Activated naive CD4-positive, alpha-beta T cell treated with anti-CD3 and anti-CD28 coated beads for 36 hours (primary cell): ENCODE measurements at regions not wholly inside any gene's neighbourhood (a gene's known extent, or its start where the extent isn't known, plus 50 kb on each side); places are given as distances from the start of the nearest gene placed in this dataset.
"Not testable (repeated sequence)": the region's sequence is repeated elsewhere in the genome, so short reads cannot be mapped to it uniquely, and the experiment has no call there.

Experiments
- CTCF ChIA-PET: fragments of 350-600 bp; sonication (Branson Sonifier 250); formaldehyde crosslinking; loops from one replicate; lab custom pipeline; 2021; ENCODE audit warnings: antibody characterized with exemption; lab: Charles Lee
- DNase-seq: peaks from one replicate; pipeline ENCODE4 v3.0.0-alpha.2; 2020
- H3K27ac Mint-ChIP-seq: one replicate; pipeline ENCODE4 v1.8.0; 2021; ENCODE audit warnings: mild to moderate bottlenecking, mixed read lengths
- H3K27me3 Mint-ChIP-seq: one replicate; pipeline ENCODE4 v1.8.0; 2021; ENCODE audit warnings: low read depth, mixed read lengths
- H3K36me3 Mint-ChIP-seq: one replicate; pipeline ENCODE4 v1.8.0; 2021; ENCODE audit warnings: low read depth, mixed read lengths
- H3K4me1 Mint-ChIP-seq: one replicate; pipeline ENCODE4 v1.8.0; 2021; ENCODE audit warnings: low read depth, mixed read lengths
- H3K4me3 Mint-ChIP-seq: one replicate; pipeline ENCODE4 v1.8.0; 2021; ENCODE audit warnings: mild to moderate bottlenecking, moderate library complexity, mixed read lengths
- H3K9me3 Mint-ChIP-seq: one replicate; pipeline ENCODE4 v1.8.0; 2021; ENCODE audit warnings: mixed read lengths
- intact Hi-C: fragments of 100-400 bp; cut with micrococcal nuclease; formaldehyde crosslinking; loops from one replicate; pipeline ENCODE4 v1.15.1; 2023

- intact Hi-C loops, result not testable (repeated sequence)
These were observed 71.0 kb upstream of the SH3GLB1 start for GRCh38 chr1:86633306-86633838.

DNA sequence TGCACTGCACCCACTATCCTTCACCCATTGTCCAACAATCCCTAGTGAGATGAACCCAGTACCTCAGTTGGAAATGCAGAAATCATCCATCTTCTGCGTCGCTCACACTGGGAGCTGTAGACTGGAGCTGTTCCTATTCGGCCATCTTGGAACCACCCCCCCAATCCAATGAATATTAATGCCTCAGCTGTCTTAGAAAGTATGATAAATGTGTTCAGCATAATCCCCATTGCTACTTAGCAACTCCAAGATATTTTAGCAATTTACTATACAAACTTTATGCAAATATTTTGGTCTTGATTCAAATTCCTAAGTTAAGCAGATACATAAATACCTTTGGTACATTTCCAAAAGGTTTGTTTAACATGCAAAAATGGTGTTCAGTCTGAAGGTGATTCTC lies 70.5 kb upstream of the SH3GLB1 start:
- Mint-ChIP-seq H3K9me3 (peaks cover 15% of the 10 kb centered on the region), H3K27me3 (peaks cover 3% of the 10 kb centered on the region), H3K27ac (no peak overlapping the region), H3K4me3 (no peak overlapping the region), H3K4me1 (no peaks in the 10 kb centered on the region), H3K36me3 (peaks cover 2% of the 10 kb centered on the region)
- CTCF ChIA-PET, result interaction anchor here (0.6 to 0.7 kb wide), 2 partner anchors 84 to 603 kb away, joined by 4 to 5 read pairs; no protein-coding TSS in a partner anchor
- intact Hi-C loops, result no loop called here
- DNase-seq, result no peak

More at GRCh38 chr1:86633306-86633838, 71.0 kb upstream of the SH3GLB1 start:
- H3K36me3 Mint-ChIP-seq, H3K27me3 Mint-ChIP-seq, H3K4me1 Mint-ChIP-seq, H3K4me3 Mint-ChIP-seq, H3K27ac Mint-ChIP-seq, DNase-seq, CTCF ChIA-PET: not testable (repeated sequence)
- H3K9me3 Mint-ChIP-seq, result peaks cover 15% of the 10 kb centered on the region

DNA sequence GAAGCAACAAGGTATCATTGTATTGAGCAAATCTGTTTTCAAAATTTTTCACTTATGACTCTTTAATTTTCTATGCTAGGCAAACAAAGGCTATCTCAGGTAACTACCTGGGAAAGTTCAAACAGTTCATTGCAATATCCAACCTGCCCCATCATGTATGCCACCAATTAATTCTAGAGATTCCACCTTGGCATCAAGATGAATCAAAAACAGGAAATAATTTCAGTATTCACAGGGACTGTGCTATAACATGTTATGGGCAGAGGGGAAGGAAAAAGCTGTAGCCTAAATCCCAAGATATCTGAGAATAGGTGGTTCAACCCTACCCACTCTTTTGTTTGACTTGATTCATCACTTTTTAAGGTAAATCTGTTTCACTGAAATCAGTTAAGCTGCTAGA lies 67.5 kb upstream of the SH3GLB1 start:
- Mint-ChIP-seq H3K27ac (no peak overlapping the region), H3K36me3 (no peaks in the 10 kb centered on the region), H3K4me1 (no peaks in the 10 kb centered on the region), H3K9me3 (peaks cover 3% of the 10 kb centered on the region), H3K4me3 (no peak overlapping the region), H3K27me3 (peaks cover 3% of the 10 kb centered on the region)
- intact Hi-C loops, result no loop called here
- no peak for DNase-seq
- CTCF ChIA-PET, result no interaction called here

DNA sequence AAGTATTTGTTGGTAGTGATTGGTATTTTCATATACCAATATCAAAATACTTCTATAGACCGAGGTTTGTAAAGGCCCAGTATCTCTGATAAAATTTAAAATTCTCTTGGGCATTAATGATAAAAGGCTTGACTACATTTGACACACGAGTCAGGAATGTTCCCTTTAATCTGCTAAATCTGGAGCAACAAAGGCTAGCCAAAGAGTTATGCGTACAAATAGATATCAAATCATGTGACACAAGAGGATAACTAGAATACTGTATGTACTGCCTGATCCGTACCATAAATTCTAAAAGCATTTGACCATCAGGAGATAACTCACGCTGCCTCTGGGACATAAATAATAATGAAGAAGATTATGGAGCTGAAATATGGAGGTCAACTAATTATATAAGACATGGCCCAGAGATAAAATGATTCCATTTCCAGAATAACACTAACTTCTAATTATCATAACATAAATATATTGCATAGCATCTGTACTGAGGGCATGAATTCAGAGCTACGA lies 64.2 kb upstream of the SH3GLB1 start:
- CTCF ChIA-PET, result no interaction called here
- no peak for DNase-seq
- Mint-ChIP-seq H3K27ac (no peak overlapping the region), H3K27me3 (peaks cover 3% of the 10 kb centered on the region), H3K4me3 (no peak overlapping the region), H3K36me3 (no peaks in the 10 kb centered on the region), H3K4me1 (no peaks in the 10 kb centered on the region), H3K9me3 (no peaks in the 10 kb centered on the region)
- intact Hi-C loops, result no loop called here

DNA sequence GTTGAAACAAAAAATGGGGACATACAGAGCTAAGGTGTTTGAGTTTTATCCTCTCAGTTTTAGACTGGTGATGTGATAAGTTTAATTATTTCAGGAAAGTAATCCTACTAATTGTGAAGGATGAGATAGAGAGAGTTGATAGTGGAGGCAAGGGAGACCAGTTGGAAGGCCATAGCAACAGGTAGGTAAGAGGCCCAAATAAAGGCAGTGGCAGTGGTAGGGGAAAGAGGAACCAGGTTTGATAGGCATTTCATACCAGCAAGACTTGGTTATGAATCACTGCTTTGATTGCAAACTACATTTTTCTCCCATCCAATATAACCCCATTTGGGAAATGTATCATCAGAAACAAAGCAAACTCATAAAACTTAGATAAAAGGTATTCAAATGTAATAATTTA lies 63.1 kb upstream of the SH3GLB1 start:
- H3K4me3 Mint-ChIP-seq, result no peak overlapping the region
- no peaks in the 10 kb centered on the region for H3K9me3 Mint-ChIP-seq
- no peak overlapping the region for H3K27ac Mint-ChIP-seq
- H3K36me3 Mint-ChIP-seq, result no peaks in the 10 kb centered on the region
- no peak for DNase-seq
- peaks cover 3% of the 10 kb centered on the region for H3K27me3 Mint-ChIP-seq
- CTCF ChIA-PET, result no interaction called here
- H3K4me1 Mint-ChIP-seq, result no peaks in the 10 kb centered on the region
- intact Hi-C loops, result no loop called here

- H3K27ac Mint-ChIP-seq, H3K9me3 Mint-ChIP-seq, H3K4me1 Mint-ChIP-seq, intact Hi-C loops, H3K36me3 Mint-ChIP-seq, H3K4me3 Mint-ChIP-seq, H3K27me3 Mint-ChIP-seq, DNase-seq: not testable (repeated sequence)
- CTCF ChIA-PET, result interaction anchor here (0.6 kb wide), 1 partner anchor 22 kb away, joined by 3 read pairs; no protein-coding TSS in a partner anchor
These were observed 59.7 kb upstream of the SH3GLB1 start for GRCh38 chr1:86644655-86645054.

GRCh38 chr1:86645851-86646250 lies 58.5 kb upstream of the SH3GLB1 start:
- no peaks in the 10 kb centered on the region for H3K9me3 Mint-ChIP-seq
- H3K27ac Mint-ChIP-seq, result no peak overlapping the region
- no peaks in the 10 kb centered on the region for H3K36me3 Mint-ChIP-seq
- intact Hi-C loops, result no loop called here
- H3K27me3 Mint-ChIP-seq, result no peaks in the 10 kb centered on the region
- CTCF ChIA-PET, result no interaction called here
- DNase-seq, result no peak
- H3K4me3 Mint-ChIP-seq, result no peak overlapping the region
- H3K4me1 Mint-ChIP-seq, result no peaks in the 10 kb centered on the region

DNA sequence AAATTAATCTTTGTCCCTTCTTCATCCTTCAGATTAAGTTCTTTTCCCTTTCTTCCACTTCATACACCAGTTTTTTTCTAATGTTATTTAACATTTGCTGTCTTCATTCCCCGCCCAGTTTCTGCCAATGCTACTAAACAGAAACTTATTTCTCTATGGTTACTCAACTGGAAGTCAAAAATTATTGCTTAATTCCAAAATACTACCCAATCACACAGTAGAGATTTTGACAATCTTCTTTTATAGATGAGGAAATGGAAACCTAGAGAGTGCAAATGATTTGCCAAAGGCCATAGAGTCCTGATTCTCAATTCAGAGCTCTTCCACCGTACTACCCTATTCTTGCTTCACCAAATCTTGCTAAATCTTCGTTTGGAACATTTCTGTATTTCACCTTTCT lies 58.1 kb upstream of the SH3GLB1 start:
- no peak overlapping the region for H3K4me3 Mint-ChIP-seq
- no peak for DNase-seq
- CTCF ChIA-PET, result no interaction called here
- H3K36me3 Mint-ChIP-seq, result no peaks in the 10 kb centered on the region
- H3K27me3 Mint-ChIP-seq, result no peaks in the 10 kb centered on the region
- H3K9me3 Mint-ChIP-seq, result no peaks in the 10 kb centered on the region
- no peaks in the 10 kb centered on the region for H3K4me1 Mint-ChIP-seq
- no peak overlapping the region for H3K27ac Mint-ChIP-seq
- intact Hi-C loops, result no loop called here

DNA sequence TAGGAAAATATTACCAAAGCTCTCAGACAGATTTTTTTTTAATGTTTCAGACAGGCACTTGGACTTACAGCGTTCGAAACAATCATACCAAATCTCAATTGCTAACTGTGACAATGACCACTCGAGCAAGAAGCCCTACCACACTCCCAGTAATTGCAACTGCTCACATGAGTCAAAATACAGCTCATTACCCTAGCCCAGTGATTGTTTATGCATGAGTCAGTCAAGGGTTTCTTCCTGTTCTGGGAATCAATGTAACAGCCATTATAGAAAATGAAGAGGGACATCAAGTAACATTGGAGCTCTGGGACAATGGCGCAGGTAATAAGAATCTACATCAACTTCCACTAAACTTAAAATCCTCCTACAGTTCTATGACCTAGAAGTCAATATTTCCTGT lies 56.1 kb upstream of the SH3GLB1 start:
- H3K27me3 Mint-ChIP-seq, result no peaks in the 10 kb centered on the region
- no peak for DNase-seq
- CTCF ChIA-PET, result no interaction called here
- no peaks in the 10 kb centered on the region for H3K36me3 Mint-ChIP-seq
- no peak overlapping the region for H3K4me3 Mint-ChIP-seq
- H3K27ac Mint-ChIP-seq, result no peak overlapping the region
- intact Hi-C loops, result no loop called here
- no peaks in the 10 kb centered on the region for H3K4me1 Mint-ChIP-seq
- H3K9me3 Mint-ChIP-seq, result no peaks in the 10 kb centered on the region

DNA sequence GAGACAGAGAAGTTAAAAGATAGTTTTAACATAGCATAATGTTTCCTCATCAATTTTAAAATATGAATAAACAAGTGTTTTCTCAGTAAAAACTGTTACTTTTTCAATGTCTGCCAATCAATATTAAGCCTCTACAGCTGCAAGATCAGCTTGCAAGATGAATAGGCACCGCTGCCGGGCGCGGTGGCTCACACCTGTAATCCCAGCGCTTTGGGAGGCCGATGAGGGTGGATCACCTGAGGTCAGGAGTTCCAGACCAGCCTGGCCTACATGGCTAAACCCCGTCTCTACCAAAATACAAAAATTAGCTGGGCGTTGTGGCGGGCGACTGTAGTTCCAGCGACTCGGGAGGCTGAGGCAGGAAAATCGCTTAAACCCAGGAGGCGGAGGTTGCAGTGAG lies 54.8 kb upstream of the SH3GLB1 start:
- intact Hi-C loops, result no loop called here
- Mint-ChIP-seq H3K9me3 (no peaks in the 10 kb centered on the region), H3K27me3 (no peaks in the 10 kb centered on the region), H3K36me3 (no peaks in the 10 kb centered on the region), H3K4me3 (no peak overlapping the region), H3K27ac (no peak overlapping the region), H3K4me1 (no peaks in the 10 kb centered on the region)
- CTCF ChIA-PET, result no interaction called here
- no peak for DNase-seq

GRCh38 chr1:86650065-86650464 lies 54.3 kb upstream of the SH3GLB1 start:
- H3K4me3 Mint-ChIP-seq, result no peak overlapping the region
- no peaks in the 10 kb centered on the region for H3K36me3 Mint-ChIP-seq
- H3K4me1 Mint-ChIP-seq, result no peaks in the 10 kb centered on the region
- H3K27me3 Mint-ChIP-seq, result no peaks in the 10 kb centered on the region
- intact Hi-C loops, result no loop called here
- no peaks in the 10 kb centered on the region for H3K9me3 Mint-ChIP-seq
- no peak overlapping the region for H3K27ac Mint-ChIP-seq
- DNase-seq, result no peak
- CTCF ChIA-PET, result interaction anchor here (0.6 kb wide), 1 partner anchor 178 kb away, joined by 3 read pairs; no protein-coding TSS in a partner anchor
